Loucy (cell line): ENCODE measurements at regions not wholly inside any gene's neighbourhood (a gene's known extent, or its start where the extent isn't known, plus 50 kb on each side); places are given as distances from the start of the nearest gene placed in this dataset.
A peak's percentile ranks its signal among the peaks of the same experiment; 100 is the strongest.

Experiments used
- H2AFZ ChIP-seq: fragments of 200-600 bp; sonication (generic); 2 replicates; pipeline ENCODE4 v1.6.0; 2016; ENCODE audit warnings: antibody characterized with exemption, mild to moderate bottlenecking, low read length, moderate library complexity
- H3F3A ChIP-seq: fragments of 200-600 bp; 2 replicates; pipeline ENCODE4 v1.6.0; 2016; ENCODE audit warnings: antibody characterized with exemption, low read depth, mild to moderate bottlenecking
- H3K27me3 ChIP-seq: fragments of 200-600 bp; sonication (generic); 2 replicates; pipeline ENCODE4 v1.6.1; 2014; ENCODE audit warnings: low read length, mild to moderate bottlenecking; ENCODE audit not compliant: insufficient read depth, poor library complexity, severe bottlenecking
- H3K36me3 ChIP-seq: fragments of 200-600 bp; sonication (generic); 2 replicates; pipeline ENCODE4 v1.6.1; 2016; ENCODE audit warnings: low read length; ENCODE audit not compliant: insufficient read depth
- H3K4me1 ChIP-seq: fragments of 200-600 bp; sonication (generic); 2 replicates; pipeline ENCODE4 v1.5.1; 2014; ENCODE audit warnings: low read length, mild to moderate bottlenecking; ENCODE audit not compliant: insufficient read depth, poor library complexity, severe bottlenecking
- H3K4me2 ChIP-seq: fragments of 200-600 bp; sonication (generic); 2 replicates; pipeline ENCODE4 v1.6.0; 2014; ENCODE audit warnings: antibody characterized with exemption, low read length, low read depth, mild to moderate bottlenecking; ENCODE audit not compliant: poor library complexity, severe bottlenecking
- H3K4me3 ChIP-seq: fragments of 200-600 bp; sonication (generic); 2 replicates; pipeline ENCODE4 v1.5.1; 2014; ENCODE audit warnings: low read length, mild to moderate bottlenecking, mixed read lengths; ENCODE audit not compliant: poor library complexity, severe bottlenecking
- H3K79me2 ChIP-seq: fragments of 200-600 bp; sonication (generic); 2 replicates; pipeline ENCODE4 v1.6.1; 2014; ENCODE audit warnings: low read length; ENCODE audit not compliant: insufficient read depth
- H3K9ac ChIP-seq: fragments of 200-600 bp; sonication (generic); 2 replicates; pipeline ENCODE4 v1.6.0; 2014; ENCODE audit warnings: mild to moderate bottlenecking, low read depth, low read length, moderate library complexity; ENCODE audit not compliant: poor library complexity, severe bottlenecking
- H3K9me2 ChIP-seq: fragments of 200-600 bp; sonication (generic); replicated peaks from 2 replicates; pipeline ENCODE4 v1.6.1; 2016; ENCODE audit warnings: low read depth, low read length, mixed read lengths
- H3K9me3 ChIP-seq: fragments of 200-600 bp; sonication (generic); 2 replicates; pipeline ENCODE4 v1.6.1; 2014; ENCODE audit warnings: mild to moderate bottlenecking, antibody characterized with exemption, low read length, low read depth; ENCODE audit not compliant: insufficient read depth
- H4K20me1 ChIP-seq: fragments of 200-600 bp; sonication (generic); 2 replicates; pipeline ENCODE4 v1.6.0; 2014; ENCODE audit warnings: antibody characterized with exemption, low read length, mild to moderate bottlenecking; ENCODE audit not compliant: insufficient read depth, poor library complexity, severe bottlenecking
- EZH2phosphoT487 ChIP-seq: fragments of 200-600 bp; IDR thresholded peaks from 2 replicates; pipeline ENCODE4 v1.6.1; 2018; ENCODE audit warnings: antibody characterized with exemption, mild to moderate bottlenecking, moderate library complexity, borderline replicate concordance
- TF ChIP-seq, protein P1 (sequence below): fragments of 200-600 bp; sonication (generic); conservative IDR thresholded peaks from 2 replicates; pipeline ENCODE4 v1.5.1; 2014; ENCODE audit warnings: mild to moderate bottlenecking, antibody characterized with exemption, low read length

DNA sequence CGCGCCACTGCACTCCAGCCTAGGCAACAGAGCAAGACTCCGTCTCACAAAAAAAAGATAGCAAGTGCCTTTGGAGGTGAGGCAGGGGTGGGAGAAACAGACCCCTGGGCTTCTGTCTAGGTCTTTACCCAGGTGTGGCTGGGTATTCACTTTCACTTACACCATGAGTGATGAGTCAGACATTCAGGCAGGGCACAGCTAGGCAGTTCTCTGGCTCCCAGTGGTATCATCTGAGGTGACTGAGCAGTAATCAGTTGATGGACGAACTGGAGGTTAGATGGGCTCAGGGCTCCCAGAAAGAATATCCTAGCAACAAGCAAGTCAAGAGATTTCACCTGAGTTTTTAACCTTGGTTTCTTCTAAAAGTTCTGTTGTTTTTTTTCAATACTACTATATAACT lies 107.0 kb upstream of the RAB6C start:
- Histone ChIP-seq H3K9me2 (no peaks in the 10 kb centered on the region), H3K36me3 (no peaks in the 10 kb centered on the region), H3K4me3 (no peak overlapping the region), H3K4me2 (no peak overlapping the region), H3K4me1 (peaks cover 9% of the 10 kb centered on the region), H3K9ac (no peak overlapping the region), H2AFZ (no peak overlapping the region), H3K79me2 (no peaks in the 10 kb centered on the region), H3K9me3 (no peaks in the 10 kb centered on the region), H3F3A (no peaks in the 10 kb centered on the region), H3K27me3 (peaks cover 10% of the 10 kb centered on the region), H4K20me1 (no peaks in the 10 kb centered on the region)
- no peak for TF ChIP-seq EZH2phosphoT487
- TF ChIP-seq, protein P1, sequence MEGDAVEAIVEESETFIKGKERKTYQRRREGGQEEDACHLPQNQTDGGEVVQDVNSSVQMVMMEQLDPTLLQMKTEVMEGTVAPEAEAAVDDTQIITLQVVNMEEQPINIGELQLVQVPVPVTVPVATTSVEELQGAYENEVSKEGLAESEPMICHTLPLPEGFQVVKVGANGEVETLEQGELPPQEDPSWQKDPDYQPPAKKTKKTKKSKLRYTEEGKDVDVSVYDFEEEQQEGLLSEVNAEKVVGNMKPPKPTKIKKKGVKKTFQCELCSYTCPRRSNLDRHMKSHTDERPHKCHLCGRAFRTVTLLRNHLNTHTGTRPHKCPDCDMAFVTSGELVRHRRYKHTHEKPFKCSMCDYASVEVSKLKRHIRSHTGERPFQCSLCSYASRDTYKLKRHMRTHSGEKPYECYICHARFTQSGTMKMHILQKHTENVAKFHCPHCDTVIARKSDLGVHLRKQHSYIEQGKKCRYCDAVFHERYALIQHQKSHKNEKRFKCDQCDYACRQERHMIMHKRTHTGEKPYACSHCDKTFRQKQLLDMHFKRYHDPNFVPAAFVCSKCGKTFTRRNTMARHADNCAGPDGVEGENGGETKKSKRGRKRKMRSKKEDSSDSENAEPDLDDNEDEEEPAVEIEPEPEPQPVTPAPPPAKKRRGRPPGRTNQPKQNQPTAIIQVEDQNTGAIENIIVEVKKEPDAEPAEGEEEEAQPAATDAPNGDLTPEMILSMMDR = no peak

DNA sequence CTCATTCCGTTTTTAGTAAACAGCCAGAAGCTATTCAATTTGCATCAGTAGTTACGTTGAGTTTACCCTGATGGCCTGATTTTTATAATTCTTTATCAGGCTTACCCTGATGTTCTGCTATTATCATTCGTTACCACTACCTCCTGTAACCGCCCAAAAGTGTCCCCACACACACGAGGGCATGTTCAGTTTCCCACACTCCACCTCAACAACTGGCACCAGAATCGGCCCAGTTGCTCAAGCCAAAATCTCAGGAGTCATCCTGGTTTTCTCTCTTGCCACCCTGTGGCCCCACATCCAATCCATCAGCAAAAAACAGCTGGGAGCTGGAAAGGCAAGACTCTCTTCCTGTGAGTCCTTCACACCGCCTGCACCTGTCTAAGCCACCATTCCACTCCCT lies 102.9 kb upstream of the RAB6C start:
- no peaks in the 10 kb centered on the region for H3F3A ChIP-seq
- H3K4me1 ChIP-seq = peaks cover 9% of the 10 kb centered on the region
- peak overlapping the region; percentile 79 for H3K4me3 ChIP-seq
- H3K79me2 ChIP-seq = no peaks in the 10 kb centered on the region
- H3K36me3 ChIP-seq = no peaks in the 10 kb centered on the region
- H3K9me2 ChIP-seq = no peaks in the 10 kb centered on the region
- peaks cover 10% of the 10 kb centered on the region for H3K27me3 ChIP-seq
- peak overlapping the region; percentile 84 for H3K4me2 ChIP-seq
- TF ChIP-seq, protein P1 = no peak
- no peak for TF ChIP-seq EZH2phosphoT487
- H3K9ac ChIP-seq = peak overlapping the region; percentile 54
- H4K20me1 ChIP-seq = no peaks in the 10 kb centered on the region
- no peak overlapping the region for H2AFZ ChIP-seq
- H3K9me3 ChIP-seq = no peaks in the 10 kb centered on the region

DNA sequence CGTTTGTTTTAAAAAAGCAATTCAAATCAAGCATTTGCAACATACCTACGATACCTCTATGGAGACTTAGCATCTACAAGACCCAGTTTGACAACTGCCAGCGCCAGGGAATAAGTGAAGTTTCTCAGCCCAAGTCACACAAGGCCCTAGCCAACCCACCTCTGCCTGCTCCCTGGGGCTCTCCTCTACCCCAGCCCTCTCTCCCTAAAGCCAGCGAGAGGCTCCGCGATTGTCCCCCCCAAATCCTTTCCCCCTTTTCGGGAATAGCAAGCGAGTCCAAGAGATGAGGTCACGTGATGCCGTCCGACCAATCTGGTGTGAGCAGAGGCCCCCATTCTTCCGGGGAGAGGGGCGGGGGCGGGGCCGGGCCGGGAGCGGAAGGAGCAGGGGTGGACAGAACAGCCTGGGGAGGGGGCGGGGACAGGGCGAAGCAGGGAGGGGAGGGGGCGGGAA lies 102.2 kb upstream of the RAB6C start:
- Histone ChIP-seq H4K20me1 (no peaks in the 10 kb centered on the region), H3K9me3 (no peaks in the 10 kb centered on the region), H3F3A (no peaks in the 10 kb centered on the region), H3K4me3 (peak overlapping the region; percentile 79), H3K9me2 (no peaks in the 10 kb centered on the region), H2AFZ (peak overlapping the region; percentile 95), H3K4me1 (peaks cover 9% of the 10 kb centered on the region), H3K4me2 (peak overlapping the region; percentile 84), H3K79me2 (no peaks in the 10 kb centered on the region), H3K36me3 (no peaks in the 10 kb centered on the region), H3K9ac (peak overlapping the region; percentile 54), H3K27me3 (peaks cover 10% of the 10 kb centered on the region)
- TF ChIP-seq EZH2phosphoT487 = no peak
- TF ChIP-seq, protein P1 = no peak
